Psoas muscle (tissue), 7 donors: ENCODE measurements at regions not wholly inside any gene's neighbourhood (a gene's known extent, or its start where the extent isn't known, plus 50 kb on each side); places are given as distances from the start of the nearest gene placed in this dataset.

Experiments
- ATAC-seq, 4 donors: fragments of 200-7000 bp; cut with Tn5 transposase; one replicate each; pipeline ENCODE4 v1.9.1; 2020; ENCODE audit warnings: moderate library complexity in 3 of 4, mild to moderate bottlenecking in 2 of 4
- DNase-seq, 2 donors: peaks; one replicate each; pipeline ENCODE4 v3.0.0-alpha.2; 2020
- H3K27ac ChIP-seq: fragments of 200-600 bp; one replicate; pipeline ENCODE4 v1.8.0; 2022
- H3K27me3 ChIP-seq, 3 donors: fragments of 200-600 bp in 1 of 3; one replicate each; pipeline versions ENCODE4 v1.6.1 to v1.8.0; 2013 to 2022; ENCODE audit warnings: low read length in 2 of 3, mild to moderate bottlenecking in 2 of 3, moderate library complexity in 1 of 3; ENCODE audit not compliant: insufficient read depth in 3 of 3
- H3K36me3 ChIP-seq, 2 donors: fragments of 200-600 bp in 1 of 2; one replicate each; pipeline versions ENCODE4 v1.6.1 to v1.8.0; 2013 to 2022; ENCODE audit warnings: low read depth in 1 of 2, mild to moderate bottlenecking in 1 of 2, moderate library complexity in 1 of 2; ENCODE audit not compliant: insufficient read depth in 1 of 2
- H3K4me1 ChIP-seq: fragments of 200-600 bp; one replicate; pipeline ENCODE4 v1.8.0; 2022
- H3K4me3 ChIP-seq: fragments of 200-600 bp; one replicate; pipeline ENCODE4 v1.8.0; 2022; ENCODE audit warnings: mild to moderate bottlenecking
- H3K9me3 ChIP-seq: fragments of 200-600 bp; one replicate; pipeline ENCODE4 v1.8.0; 2022
- WGBS, 3 donors: extraction: QIAGEN DNeasy Blood & Tissue Kit; methylation state at CpG; one replicate each; pipeline versions ENCODE4 v1.1.6 to v1.1.7; 2013; 5-methylcytosine and 5-hydroxymethylcytosine counted together
- intact Hi-C, 2 donors: fragments of 100-400 bp; cut with DNase I; formaldehyde crosslinking; loops; one replicate each; pipeline versions ENCODE4 v1.11.0 to v1.14.2; 2022
- TF ChIP-seq, protein P1 (sequence below): fragments of 200-600 bp; IDR thresholded peaks from one replicate; pipeline ENCODE4 v1.8.0; 2022; ENCODE audit warnings: antibody characterized with exemption
- donor health status: healthy with polysubstance abuse.
- donor health status: DM: no; HTN: no; CAD: no; lungs with moderate emphysema.
- donor health status: Bipolar disorder and iron deficiency.
- donor health status: healthy.
- donor health status: DM: yes; HTN: yes; CAD: no.
- donor health status: DM: no; HTN: no; CAD: no.
- donor health status: DM: yes; HTN: yes; CAD: no.

- no peak overlapping the region for H3K27ac ChIP-seq
- no peaks in the 10 kb centered on the region for H3K27me3 ChIP-seq
- H3K9me3 ChIP-seq = no peaks in the 10 kb centered on the region
- no peaks in the 10 kb centered on the region for H3K4me1 ChIP-seq
- H3K4me3 ChIP-seq = no peak overlapping the region
- no peak for ATAC-seq
- TF ChIP-seq, protein P1, sequence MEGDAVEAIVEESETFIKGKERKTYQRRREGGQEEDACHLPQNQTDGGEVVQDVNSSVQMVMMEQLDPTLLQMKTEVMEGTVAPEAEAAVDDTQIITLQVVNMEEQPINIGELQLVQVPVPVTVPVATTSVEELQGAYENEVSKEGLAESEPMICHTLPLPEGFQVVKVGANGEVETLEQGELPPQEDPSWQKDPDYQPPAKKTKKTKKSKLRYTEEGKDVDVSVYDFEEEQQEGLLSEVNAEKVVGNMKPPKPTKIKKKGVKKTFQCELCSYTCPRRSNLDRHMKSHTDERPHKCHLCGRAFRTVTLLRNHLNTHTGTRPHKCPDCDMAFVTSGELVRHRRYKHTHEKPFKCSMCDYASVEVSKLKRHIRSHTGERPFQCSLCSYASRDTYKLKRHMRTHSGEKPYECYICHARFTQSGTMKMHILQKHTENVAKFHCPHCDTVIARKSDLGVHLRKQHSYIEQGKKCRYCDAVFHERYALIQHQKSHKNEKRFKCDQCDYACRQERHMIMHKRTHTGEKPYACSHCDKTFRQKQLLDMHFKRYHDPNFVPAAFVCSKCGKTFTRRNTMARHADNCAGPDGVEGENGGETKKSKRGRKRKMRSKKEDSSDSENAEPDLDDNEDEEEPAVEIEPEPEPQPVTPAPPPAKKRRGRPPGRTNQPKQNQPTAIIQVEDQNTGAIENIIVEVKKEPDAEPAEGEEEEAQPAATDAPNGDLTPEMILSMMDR = no peak
- intact Hi-C loops = no loop called here
- H3K36me3 ChIP-seq = no peaks in the 10 kb centered on the region
- no peak for DNase-seq
Observed at GRCh38 chr2:198498048-198498447, 693.7 kb downstream of the PLCL1 start.

DNA sequence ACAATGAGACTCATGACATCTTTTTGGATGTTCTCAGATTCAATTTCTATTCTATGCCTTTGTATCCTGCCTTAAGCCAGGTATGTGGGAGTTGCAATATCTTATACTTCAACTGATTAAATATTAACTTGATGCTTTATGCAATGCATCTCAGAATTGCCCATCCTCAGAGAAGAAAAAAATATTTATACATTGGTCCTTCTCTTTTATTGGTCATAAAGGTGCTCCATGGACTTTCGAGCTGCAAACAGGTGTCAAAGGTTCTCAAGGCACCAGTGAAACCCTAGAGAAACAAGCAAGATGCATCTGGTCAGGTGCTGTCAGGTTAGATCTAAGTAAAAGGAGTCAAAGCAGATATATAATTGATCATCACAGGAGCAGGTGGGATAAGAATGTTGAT is 690.5 kb downstream of the PLCL1 start:
- H3K27me3 ChIP-seq = no peaks in the 10 kb centered on the region
- H3K9me3 ChIP-seq = no peaks in the 10 kb centered on the region
- no peak overlapping the region for H3K4me3 ChIP-seq
- no peak for ATAC-seq
- no peak for DNase-seq
- H3K4me1 ChIP-seq = no peaks in the 10 kb centered on the region
- TF ChIP-seq, protein P1 = no peak
- intact Hi-C loops = no loop called here
- WGBS, 3 donors = 73 to 83% (median 78%) methylated on average over 1 of the region's 1 CpG
- H3K27ac ChIP-seq = no peak overlapping the region
- no peaks in the 10 kb centered on the region for H3K36me3 ChIP-seq

- Histone ChIP-seq H3K36me3 (no peaks in the 10 kb centered on the region), H3K27ac (no peak overlapping the region), H3K4me3 (no peak overlapping the region), H3K9me3 (no peaks in the 10 kb centered on the region), H3K4me1 (no peaks in the 10 kb centered on the region), H3K27me3 (no peaks in the 10 kb centered on the region)
- no peak for ATAC-seq
- WGBS, 3 donors = 67 to 74% (median 68%) methylated on average over 2 of the region's 2 CpGs
- TF ChIP-seq, protein P1 = no peak
- intact Hi-C loops = no loop called here
- no peak for DNase-seq
Observed at GRCh38 chr2:198490748-198491147, 686.4 kb downstream of the PLCL1 start.

GRCh38 chr2:198488964-198489363 is 684.6 kb downstream of the PLCL1 start:
- TF ChIP-seq, protein P1 = no peak
- no peak for ATAC-seq
- Histone ChIP-seq H3K27me3 (no peaks in the 10 kb centered on the region), H3K4me1 (no peaks in the 10 kb centered on the region), H3K27ac (no peak overlapping the region), H3K9me3 (no peaks in the 10 kb centered on the region), H3K4me3 (no peak overlapping the region), H3K36me3 (no peaks in the 10 kb centered on the region)
- intact Hi-C loops = no loop called here
- no peak for DNase-seq

GRCh38 chr2:198483051-198483450 is 678.7 kb downstream of the PLCL1 start:
- no peaks in the 10 kb centered on the region for H3K4me1 ChIP-seq
- 52 to 71% (median 60%) methylated on average over 2 of the region's 2 CpGs for WGBS, 3 donors
- DNase-seq (no peak), ATAC-seq (no peak)
- no peaks in the 10 kb centered on the region for H3K36me3 ChIP-seq
- TF ChIP-seq, protein P1 = no peak
- no peaks in the 10 kb centered on the region for H3K9me3 ChIP-seq
- no peak overlapping the region for H3K4me3 ChIP-seq
- intact Hi-C loops = no loop called here
- no peak overlapping the region for H3K27ac ChIP-seq
- H3K27me3 ChIP-seq = no peaks in the 10 kb centered on the region
